ENCODE measurements at regions not wholly inside any gene's neighbourhood (a gene's known extent, or its start where the extent isn't known, plus 50 kb on each side); places are given as distances from the start of the nearest gene placed in this dataset.

- no peak for TF ChIP-seq CTCF (IDR thresholded peaks at IDR 0.05; ENCODE audit: low read depth, low read length)
- no peak for TF ChIP-seq EZH2phosphoT487 (IDR thresholded peaks at IDR 0.05; ENCODE audit: low read depth)
These were observed 315.3 kb upstream of the LUZP2 start for GRCh38 chr11:24181395-24182047.
